Transverse colon (tissue), 4 donors: ENCODE measurements at regions not wholly inside any gene's neighbourhood (a gene's known extent, or its start where the extent isn't known, plus 50 kb on each side); places are given as distances from the start of the nearest gene placed in this dataset.

Source experiments
- DNase-seq: peaks from one replicate; pipeline ENCODE4 v3.0.0-alpha.2; 2019
- H3K27ac ChIP-seq, 4 donors: fragments of 200-600 bp; sonication (generic); 2 replicates each; pipeline ENCODE4 v1.5.1; 2016 to 2018; ENCODE audit warnings: inconsistent platforms in 4 of 4
- H3K27me3 ChIP-seq: fragments of 200-600 bp; sonication (generic); 2 replicates; pipeline ENCODE4 v1.5.1; 2017; ENCODE audit warnings: inconsistent platforms
- H3K36me3 ChIP-seq, 4 donors: fragments of 200-600 bp; sonication (generic); 2 replicates each; pipeline ENCODE4 v1.5.1; 2017 to 2019; ENCODE audit warnings: inconsistent platforms in 4 of 4
- H3K4me1 ChIP-seq, 4 donors: fragments of 200-600 bp; sonication (generic); 2 replicates each; pipeline ENCODE4 v1.5.1; 2017 to 2020; ENCODE audit warnings: inconsistent platforms in 4 of 4
- H3K4me3 ChIP-seq, 4 donors: fragments of 200-600 bp; sonication (generic); 1 replicate in 1 of 4; 2 replicates in 3 of 4; pipeline versions ENCODE4 v1.5.1 to v1.6.1; 2017 to 2019; ENCODE audit warnings: inconsistent platforms in 4 of 4
- H3K9me3 ChIP-seq, 2 donors: fragments of 200-600 bp; sonication (generic); 2 replicates each; pipeline ENCODE4 v1.5.1; 2017 to 2019; ENCODE audit warnings: inconsistent platforms in 2 of 2
- EP300 ChIP-seq: sonication (generic); formaldehyde crosslinking; IDR thresholded peaks from one replicate; pipeline ENCODE4 v1.6.1; 2017; ENCODE audit warnings: antibody characterized with exemption, low read depth
- POLR2A ChIP-seq: fragments of 450-650 bp; IDR thresholded peaks from one replicate; pipeline ENCODE4 v1.6.1; 2016; ENCODE audit warnings: antibody characterized with exemption, mild to moderate bottlenecking, moderate library complexity
- POLR2AphosphoS5 ChIP-seq, 3 donors: sonication (generic); formaldehyde crosslinking; IDR thresholded peaks; one replicate each; pipeline ENCODE4 v1.6.1; 2016; ENCODE audit warnings: antibody characterized with exemption in 3 of 3
- WGBS, 2 donors: methylation state at CpG; one replicate each; pipeline ENCODE4 v1.1.5; 2018; ENCODE audit warnings: low coverage in 1 of 2; 5-methylcytosine and 5-hydroxymethylcytosine counted together
- in situ Hi-C, 4 donors: fragments of 200-750 bp; cut with MboI; loops; one replicate each; pipeline versions ENCODE4 v1.15.0 to v1.15.1; 2017; ENCODE audit warnings: low sequenced_read_pairs in 3 of 4, low pct_ligation_motif_present in 1 of 4, low pct_unique_long_range_greater_than_20kb in 1 of 4
- intact Hi-C: fragments of 100-400 bp; cut with DNase I; formaldehyde crosslinking; loops from one replicate; pipeline ENCODE4 v1.15.1; 2023; ENCODE audit warnings: low total_unique reads
- TF ChIP-seq, protein P1 (sequence below), 5 experiments: fragments of 200-600 bp in 3 of 5; fragments of 450-650 bp in 2 of 5; sonication (generic) in 3 of 5; IDR thresholded peaks; 1 replicate in 2 of 5; 2 replicates in 3 of 5; pipeline ENCODE4 v1.5.1; 2016 to 2017; ENCODE audit warnings: antibody characterized with exemption in 5 of 5, inconsistent platforms in 3 of 5, mild to moderate bottlenecking in 2 of 5, moderate library complexity in 1 of 5

DNA sequence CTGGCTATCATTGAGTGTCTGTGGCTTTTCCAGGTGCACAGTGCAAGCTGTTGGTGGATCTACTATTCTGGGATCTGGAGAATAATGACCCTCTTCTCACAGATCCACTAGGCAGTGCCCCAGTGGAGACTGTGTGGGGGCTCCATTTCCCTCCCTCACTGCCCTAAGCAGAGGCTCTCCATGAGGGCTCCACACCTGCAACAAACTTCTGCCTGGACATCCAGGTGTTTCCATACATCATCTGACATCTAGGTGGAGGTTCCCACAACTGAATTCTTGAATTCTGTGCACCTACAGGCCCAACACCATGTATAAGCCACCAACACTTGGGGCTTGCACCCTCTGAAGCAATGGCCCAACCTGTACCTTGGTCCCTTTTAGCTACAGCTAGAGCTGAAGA, 775.4 kb upstream of the CDH2 start:
- no peaks in the 10 kb centered on the region for H3K4me1 ChIP-seq
- intact Hi-C loops = no loop called here
- no peak for DNase-seq
- H3K27ac ChIP-seq = no peak overlapping the region
- no peaks in the 10 kb centered on the region for H3K27me3 ChIP-seq
- in situ Hi-C loops = no loop called here
- H3K36me3 ChIP-seq = no peaks in the 10 kb centered on the region
- H3K4me3 ChIP-seq = no peak overlapping the region
- H3K9me3 ChIP-seq = peaks cover 6 to 7% of the 10 kb centered on the region in 2 donors
- TF ChIP-seq EP300 (no peak), POLR2A (no peak), POLR2AphosphoS5 (IDR thresholded peaks at IDR 0.05) (no peak)
- TF ChIP-seq, protein P1, sequence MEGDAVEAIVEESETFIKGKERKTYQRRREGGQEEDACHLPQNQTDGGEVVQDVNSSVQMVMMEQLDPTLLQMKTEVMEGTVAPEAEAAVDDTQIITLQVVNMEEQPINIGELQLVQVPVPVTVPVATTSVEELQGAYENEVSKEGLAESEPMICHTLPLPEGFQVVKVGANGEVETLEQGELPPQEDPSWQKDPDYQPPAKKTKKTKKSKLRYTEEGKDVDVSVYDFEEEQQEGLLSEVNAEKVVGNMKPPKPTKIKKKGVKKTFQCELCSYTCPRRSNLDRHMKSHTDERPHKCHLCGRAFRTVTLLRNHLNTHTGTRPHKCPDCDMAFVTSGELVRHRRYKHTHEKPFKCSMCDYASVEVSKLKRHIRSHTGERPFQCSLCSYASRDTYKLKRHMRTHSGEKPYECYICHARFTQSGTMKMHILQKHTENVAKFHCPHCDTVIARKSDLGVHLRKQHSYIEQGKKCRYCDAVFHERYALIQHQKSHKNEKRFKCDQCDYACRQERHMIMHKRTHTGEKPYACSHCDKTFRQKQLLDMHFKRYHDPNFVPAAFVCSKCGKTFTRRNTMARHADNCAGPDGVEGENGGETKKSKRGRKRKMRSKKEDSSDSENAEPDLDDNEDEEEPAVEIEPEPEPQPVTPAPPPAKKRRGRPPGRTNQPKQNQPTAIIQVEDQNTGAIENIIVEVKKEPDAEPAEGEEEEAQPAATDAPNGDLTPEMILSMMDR (IDR thresholded peaks at IDR 0.05) = no peak

DNA sequence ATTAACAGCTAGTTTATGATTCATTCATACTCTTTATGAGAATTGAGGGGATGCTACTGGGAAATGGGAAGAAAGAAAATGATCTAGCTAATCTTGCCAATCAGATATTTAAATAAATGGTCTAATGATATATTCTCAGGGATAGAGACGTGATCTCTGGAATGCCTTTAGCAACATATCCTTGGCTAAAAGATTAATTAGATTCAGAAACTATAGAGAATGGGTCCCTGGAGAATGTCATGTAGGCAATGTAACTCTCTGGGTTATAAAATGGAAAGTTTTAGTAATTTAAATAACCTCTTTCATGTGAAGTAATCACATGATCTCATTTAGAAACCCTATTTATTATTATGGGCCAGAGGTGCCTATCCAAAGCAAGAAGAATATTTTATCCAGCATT, 771.0 kb upstream of the CDH2 start:
- Histone ChIP-seq H3K4me1 (no peaks in the 10 kb centered on the region), H3K36me3 (no peaks in the 10 kb centered on the region), H3K27me3 (no peaks in the 10 kb centered on the region), H3K27ac (no peak overlapping the region), H3K9me3 (peaks cover 6 to 7% of the 10 kb centered on the region in 2 donors), H3K4me3 (no peak overlapping the region)
- no peak for DNase-seq
- 65 to 73% methylated on average over 1 of the region's 1 CpG for WGBS, 2 donors
- in situ Hi-C loops (no loop called here), intact Hi-C loops (no loop called here)
- TF ChIP-seq POLR2A (no peak), POLR2AphosphoS5 (IDR thresholded peaks at IDR 0.05) (no peak), EP300 (no peak)
- TF ChIP-seq, protein P1 (IDR thresholded peaks at IDR 0.05) = no peak

DNA sequence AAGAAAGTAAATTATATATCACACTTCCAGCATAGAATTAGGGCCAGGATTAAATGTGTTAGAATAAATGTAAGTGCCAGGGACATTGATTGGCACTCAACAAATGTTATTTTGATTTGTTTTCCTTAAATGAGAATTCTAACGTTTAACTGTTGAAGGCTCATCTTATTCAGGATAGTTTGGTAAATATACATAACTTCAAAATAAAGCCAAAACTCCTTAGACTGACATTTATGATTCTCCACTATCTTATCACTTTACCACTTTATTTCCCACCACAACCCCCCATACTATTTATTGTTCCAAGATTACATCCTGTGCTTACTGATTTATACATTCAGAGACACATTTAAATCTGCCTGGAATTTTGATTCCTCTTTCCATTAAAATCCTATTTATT, 769.5 kb upstream of the CDH2 start:
- in situ Hi-C loops (no loop called here), intact Hi-C loops (no loop called here)
- no peaks in the 10 kb centered on the region for H3K36me3 ChIP-seq
- no peaks in the 10 kb centered on the region for H3K27me3 ChIP-seq
- no peak overlapping the region for H3K4me3 ChIP-seq
- 30 to 52% methylated on average over 1 of the region's 1 CpG for WGBS, 2 donors
- no peak for TF ChIP-seq POLR2AphosphoS5 (IDR thresholded peaks at IDR 0.05)
- TF ChIP-seq, protein P1 (IDR thresholded peaks at IDR 0.05) = no peak
- no peak for TF ChIP-seq EP300
- no peak for TF ChIP-seq POLR2A
- no peak overlapping the region for H3K27ac ChIP-seq
- no peak for DNase-seq
- H3K4me1 ChIP-seq = no peaks in the 10 kb centered on the region
- no peaks in the 10 kb centered on the region for H3K9me3 ChIP-seq

DNA sequence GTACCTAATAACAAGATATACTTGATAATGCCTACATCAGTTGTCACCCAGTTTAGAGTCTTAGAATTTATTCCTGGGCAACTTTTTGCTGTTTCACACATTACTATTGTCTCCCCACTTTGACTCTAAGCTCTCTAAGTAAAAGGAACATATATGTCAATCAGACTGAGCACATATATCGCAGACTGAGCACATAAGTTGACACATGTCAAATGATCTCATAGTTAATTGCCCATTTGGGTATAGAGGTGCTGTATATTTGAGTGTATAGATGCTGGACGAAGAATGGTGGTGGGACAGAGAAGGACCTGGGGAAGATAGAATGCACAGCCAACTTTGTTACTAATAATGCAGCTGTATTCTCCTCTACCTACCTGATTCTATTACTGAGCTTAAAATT, 746.0 kb upstream of the CDH2 start:
- TF ChIP-seq EP300 = no peak
- no peak for TF ChIP-seq POLR2AphosphoS5 (IDR thresholded peaks at IDR 0.05)
- TF ChIP-seq POLR2A = no peak
- TF ChIP-seq, protein P1 (IDR thresholded peaks at IDR 0.05) = no peak
- in situ Hi-C loops (no loop called here), intact Hi-C loops (no loop called here)
- Histone ChIP-seq H3K27me3 (no peaks in the 10 kb centered on the region), H3K9me3 (no peaks in the 10 kb centered on the region), H3K36me3 (no peaks in the 10 kb centered on the region), H3K27ac (no peak overlapping the region), H3K4me3 (no peak overlapping the region), H3K4me1 (no peaks in the 10 kb centered on the region)
- DNase-seq = no peak
- WGBS, 2 donors = 60 to 80% methylated on average over 2 of the region's 2 CpGs
